ENCODE measurements at regions not wholly inside any gene's neighbourhood (a gene's known extent, or its start where the extent isn't known, plus 50 kb on each side); places are given as distances from the start of the nearest gene placed in this dataset.

DNA sequence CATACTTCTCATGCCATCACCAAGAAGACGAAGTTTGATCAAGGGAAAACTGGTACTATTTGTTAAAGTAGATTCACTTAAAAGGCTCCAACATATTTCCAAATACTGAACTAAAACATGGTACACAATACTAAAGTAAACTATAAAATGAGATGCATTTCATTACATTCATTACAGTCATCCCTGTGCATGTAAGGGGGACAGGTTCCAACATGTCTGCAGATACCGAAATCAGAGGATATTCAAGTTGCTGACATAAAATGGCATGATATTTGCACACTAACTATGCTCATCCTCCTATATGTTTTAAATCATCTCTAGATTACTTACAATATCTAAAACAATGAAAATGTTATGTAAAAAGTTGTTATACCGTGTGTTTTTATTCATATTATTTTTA is 893.9 kb upstream of the MANEA start:
- TF ChIP-seq, protein P1, sequence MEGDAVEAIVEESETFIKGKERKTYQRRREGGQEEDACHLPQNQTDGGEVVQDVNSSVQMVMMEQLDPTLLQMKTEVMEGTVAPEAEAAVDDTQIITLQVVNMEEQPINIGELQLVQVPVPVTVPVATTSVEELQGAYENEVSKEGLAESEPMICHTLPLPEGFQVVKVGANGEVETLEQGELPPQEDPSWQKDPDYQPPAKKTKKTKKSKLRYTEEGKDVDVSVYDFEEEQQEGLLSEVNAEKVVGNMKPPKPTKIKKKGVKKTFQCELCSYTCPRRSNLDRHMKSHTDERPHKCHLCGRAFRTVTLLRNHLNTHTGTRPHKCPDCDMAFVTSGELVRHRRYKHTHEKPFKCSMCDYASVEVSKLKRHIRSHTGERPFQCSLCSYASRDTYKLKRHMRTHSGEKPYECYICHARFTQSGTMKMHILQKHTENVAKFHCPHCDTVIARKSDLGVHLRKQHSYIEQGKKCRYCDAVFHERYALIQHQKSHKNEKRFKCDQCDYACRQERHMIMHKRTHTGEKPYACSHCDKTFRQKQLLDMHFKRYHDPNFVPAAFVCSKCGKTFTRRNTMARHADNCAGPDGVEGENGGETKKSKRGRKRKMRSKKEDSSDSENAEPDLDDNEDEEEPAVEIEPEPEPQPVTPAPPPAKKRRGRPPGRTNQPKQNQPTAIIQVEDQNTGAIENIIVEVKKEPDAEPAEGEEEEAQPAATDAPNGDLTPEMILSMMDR (IDR thresholded peaks at IDR 0.05; ENCODE audit: insufficient read depth, low read depth, low read length), result no peak
- TF ChIP-seq EZH2 (IDR thresholded peaks at IDR 0.05; ENCODE audit: insufficient read depth, low read length), result no peak

Measured in astrocyte (in vitro differentiated cells and primary cell).